ENCODE measurements at regions not wholly inside any gene's neighbourhood (a gene's known extent, or its start where the extent isn't known, plus 50 kb on each side); places are given as distances from the start of the nearest gene placed in this dataset.

DNA sequence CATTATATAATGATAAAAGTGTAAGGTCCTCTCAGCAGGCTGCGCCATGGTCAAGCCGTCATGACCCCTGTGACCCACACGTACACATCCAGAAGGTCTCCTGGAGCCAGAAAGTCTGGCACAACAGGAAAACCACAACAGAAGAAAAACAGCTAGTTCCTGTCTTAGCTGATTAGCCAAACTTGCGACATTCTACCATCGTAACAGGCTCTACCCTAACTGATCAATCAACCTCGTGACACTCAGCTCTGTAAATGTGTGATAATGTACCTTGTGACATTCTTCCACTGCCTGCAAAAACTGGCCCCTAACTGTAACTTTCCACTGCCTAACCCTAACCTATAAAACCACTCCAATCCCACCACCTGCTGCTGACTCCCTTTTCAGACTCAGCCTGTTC is 316.4 kb upstream of the TUSC1 start:
- Histone ChIP-seq H3K36me3 (ENCODE audit: control insufficient read depth in 2 of 2, extremely low read depth in 1 of 2, insufficient read depth in 1 of 2, low read length in 1 of 2) (no peaks in the 10 kb centered on the region), H3K9me3 (no peaks in the 10 kb centered on the region), H3K27me3 (replicated peaks in 1 of 2; ENCODE audit: control insufficient read depth in 2 of 2, extremely low read depth in 1 of 2, insufficient read depth in 2 of 2, low read length in 1 of 2) (no peaks in the 10 kb centered on the region), H3K27ac (ENCODE audit: low read length) (no peak overlapping the region), H3K4me3 (ENCODE audit: control insufficient read depth in 1 of 2, extremely low read depth in 1 of 2, low read length in 1 of 2) (no peak overlapping the region), H3K4me1 (ENCODE audit: control insufficient read depth in 1 of 2, extremely low read depth in 1 of 2, insufficient read depth in 2 of 2, low read length in 2 of 2) (no peaks in the 10 kb centered on the region)
- Mint-ChIP-seq H3K36me3 (no peaks in the 10 kb centered on the region), H3K4me3 (no peak overlapping the region), H3K27me3 (no peaks in the 10 kb centered on the region), H3K27ac (no peak overlapping the region), H3K4me1 (no peaks in the 10 kb centered on the region), H3K9me3 (peaks cover 32 to 38% (median 33%) of the 10 kb centered on the region in 3 donors)
- no peak for ATAC-seq (replicated peaks in 1 of 4)
- POLR2A ChIA-PET = no interaction called here
- CTCF ChIA-PET = no interaction called here
- WGBS (ENCODE audit: insufficient coverage) = 55% methylated on average over 3 of the region's 6 CpGs
- DNase-seq = no peak

DNA sequence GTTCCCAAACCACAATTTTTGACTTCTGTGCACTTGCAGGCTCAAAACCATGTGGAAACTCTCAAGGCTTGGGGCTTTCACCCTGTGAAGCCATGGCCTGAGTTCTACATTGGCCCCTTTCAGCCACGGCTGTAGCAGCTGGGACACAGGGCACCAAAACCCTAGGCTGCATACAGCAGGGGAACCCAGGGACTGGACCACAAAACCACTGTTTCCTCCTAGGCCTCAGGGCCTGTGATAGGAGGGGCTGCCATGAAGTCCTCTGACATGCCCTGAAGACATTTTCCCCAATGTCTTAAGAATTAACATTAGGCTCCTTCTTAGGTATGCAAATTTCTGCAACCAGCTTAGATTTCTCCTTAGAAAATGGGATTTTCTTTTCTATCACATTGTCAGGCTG is 312.1 kb upstream of the TUSC1 start:
- Histone ChIP-seq H3K4me3 (ENCODE audit: control insufficient read depth in 1 of 2, extremely low read depth in 1 of 2, low read length in 1 of 2) (no peak overlapping the region), H3K27me3 (replicated peaks in 1 of 2; ENCODE audit: control insufficient read depth in 2 of 2, extremely low read depth in 1 of 2, insufficient read depth in 2 of 2, low read length in 1 of 2) (no peaks in the 10 kb centered on the region), H3K4me1 (ENCODE audit: control insufficient read depth in 1 of 2, extremely low read depth in 1 of 2, insufficient read depth in 2 of 2, low read length in 2 of 2) (no peaks in the 10 kb centered on the region), H3K9me3 (no peaks in the 10 kb centered on the region), H3K27ac (ENCODE audit: low read length) (no peak overlapping the region), H3K36me3 (ENCODE audit: control insufficient read depth in 2 of 2, extremely low read depth in 1 of 2, insufficient read depth in 1 of 2, low read length in 1 of 2) (no peaks in the 10 kb centered on the region)
- DNase-seq = no peak
- Mint-ChIP-seq H3K27me3 (no peaks in the 10 kb centered on the region), H3K27ac (no peak overlapping the region), H3K4me1 (no peaks in the 10 kb centered on the region), H3K4me3 (no peak overlapping the region), H3K36me3 (no peaks in the 10 kb centered on the region), H3K9me3 (peaks cover 32 to 55% (median 38%) of the 10 kb centered on the region in 3 donors)
- no peak for ATAC-seq (replicated peaks in 1 of 4)
- POLR2A ChIA-PET = no interaction called here
- CTCF ChIA-PET = no interaction called here
- 43% methylated on average over 1 of the region's 1 CpG for WGBS (ENCODE audit: insufficient coverage)

DNA sequence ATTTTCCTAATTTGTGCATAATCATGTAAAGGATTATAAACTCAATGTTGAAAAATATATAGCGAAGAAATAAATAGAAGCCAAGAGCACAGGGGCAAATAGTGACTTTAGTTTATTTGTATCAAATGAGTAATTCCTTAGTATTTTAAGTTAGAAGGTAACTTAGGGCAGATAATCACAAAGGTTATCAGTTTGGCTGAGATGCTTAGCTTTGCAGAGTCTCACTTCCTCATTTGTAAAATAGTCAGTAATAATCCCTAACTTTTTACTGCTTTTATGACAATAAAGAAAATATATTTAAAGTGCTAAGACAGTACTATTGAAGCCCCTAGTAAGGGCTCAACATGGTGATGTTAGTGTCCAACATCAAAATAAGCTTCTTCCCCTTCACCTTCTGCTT is 297.4 kb upstream of the TUSC1 start:
- H3K4me3 ChIP-seq (ENCODE audit: control insufficient read depth in 1 of 2, extremely low read depth in 1 of 2, low read length in 1 of 2) = no peak overlapping the region
- Mint-ChIP-seq H3K9me3 (peaks cover 4 to 15% (median 6%) of the 10 kb centered on the region in 3 donors), H3K27ac (no peak overlapping the region), H3K4me1 (no peaks in the 10 kb centered on the region), H3K27me3 (no peaks in the 10 kb centered on the region), H3K36me3 (no peaks in the 10 kb centered on the region), H3K4me3 (no peak overlapping the region)
- no peak overlapping the region for H3K27ac ChIP-seq (ENCODE audit: low read length)
- ATAC-seq (replicated peaks in 1 of 4) = no peak
- ChIA-PET POLR2A (no interaction called here), CTCF (no interaction called here)
- DNase-seq = no peak
- H3K36me3 ChIP-seq (ENCODE audit: control insufficient read depth in 2 of 2, extremely low read depth in 1 of 2, insufficient read depth in 1 of 2, low read length in 1 of 2) = no peaks in the 10 kb centered on the region
- 83% methylated on average over 1 of the region's 1 CpG for WGBS (ENCODE audit: insufficient coverage)
- no peaks in the 10 kb centered on the region for H3K9me3 ChIP-seq
- H3K4me1 ChIP-seq (ENCODE audit: control insufficient read depth in 1 of 2, extremely low read depth in 1 of 2, insufficient read depth in 2 of 2, low read length in 2 of 2) = no peaks in the 10 kb centered on the region
- H3K27me3 ChIP-seq (replicated peaks in 1 of 2; ENCODE audit: control insufficient read depth in 2 of 2, extremely low read depth in 1 of 2, insufficient read depth in 2 of 2, low read length in 1 of 2) = no peaks in the 10 kb centered on the region

DNA sequence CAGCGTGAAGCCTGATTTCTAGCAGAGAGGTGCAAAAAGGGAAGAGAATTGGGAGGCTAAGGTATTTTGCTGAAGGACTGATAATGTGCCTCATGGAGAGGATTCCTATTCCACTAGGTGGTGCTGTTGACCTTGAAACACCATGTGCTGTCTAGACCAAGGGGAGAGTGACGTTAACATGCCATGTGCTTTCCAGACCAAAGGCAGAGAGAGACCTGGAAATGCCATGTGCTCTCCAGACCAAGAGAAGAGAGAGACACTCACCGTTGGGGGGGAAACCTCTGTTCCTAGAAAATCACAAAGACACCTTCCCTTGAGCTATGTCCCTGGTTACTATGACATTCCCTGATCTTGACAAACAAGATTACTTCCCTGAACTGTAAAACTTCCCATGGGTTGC is 286.0 kb upstream of the TUSC1 start:
- ATAC-seq (replicated peaks in 1 of 4) = no peak
- DNase-seq = no peak
- Mint-ChIP-seq H3K27me3 (no peaks in the 10 kb centered on the region), H3K4me1 (no peaks in the 10 kb centered on the region), H3K27ac (no peak overlapping the region), H3K9me3 (peaks cover 13 to 32% (median 19%) of the 10 kb centered on the region in 3 donors), H3K36me3 (no peaks in the 10 kb centered on the region), H3K4me3 (no peak overlapping the region)
- Histone ChIP-seq H3K4me3 (ENCODE audit: control insufficient read depth in 1 of 2, extremely low read depth in 1 of 2, low read length in 1 of 2) (no peak overlapping the region), H3K4me1 (ENCODE audit: control insufficient read depth in 1 of 2, extremely low read depth in 1 of 2, insufficient read depth in 2 of 2, low read length in 2 of 2) (no peaks in the 10 kb centered on the region), H3K36me3 (ENCODE audit: control insufficient read depth in 2 of 2, extremely low read depth in 1 of 2, insufficient read depth in 1 of 2, low read length in 1 of 2) (no peaks in the 10 kb centered on the region), H3K9me3 (no peaks in the 10 kb centered on the region), H3K27ac (ENCODE audit: low read length) (no peak overlapping the region), H3K27me3 (replicated peaks in 1 of 2; ENCODE audit: control insufficient read depth in 2 of 2, extremely low read depth in 1 of 2, insufficient read depth in 2 of 2, low read length in 1 of 2) (no peaks in the 10 kb centered on the region)
- WGBS (ENCODE audit: insufficient coverage) = 29% methylated on average over 1 of the region's 3 CpGs
- POLR2A ChIA-PET = no interaction called here
- CTCF ChIA-PET = no interaction called here

- 17% methylated on average over 1 of the region's 3 CpGs for WGBS (ENCODE audit: insufficient coverage)
- DNase-seq (no peak), ATAC-seq (replicated peaks in 1 of 4) (no peak)
- peaks cover 9 to 33% (median 22%) of the 10 kb centered on the region in 3 donors for H3K9me3 Mint-ChIP-seq
- CTCF ChIA-PET = interaction anchor here in 1 of 2 donors (1.0 kb wide), 1 partner anchor 9 kb away, joined by 3 read pairs; no protein-coding TSS in a partner anchor
- H3K36me3 ChIP-seq (ENCODE audit: control insufficient read depth in 2 of 2, extremely low read depth in 1 of 2, insufficient read depth in 1 of 2, low read length in 1 of 2) = no peaks in the 10 kb centered on the region
- POLR2A ChIA-PET = no interaction called here
- no peak overlapping the region for H3K27ac ChIP-seq (ENCODE audit: low read length)
- H3K4me3 Mint-ChIP-seq = no peak overlapping the region
- no peaks in the 10 kb centered on the region for H3K9me3 ChIP-seq
- no peaks in the 10 kb centered on the region for H3K36me3 Mint-ChIP-seq
- no peaks in the 10 kb centered on the region for H3K27me3 ChIP-seq (replicated peaks in 1 of 2; ENCODE audit: control insufficient read depth in 2 of 2, extremely low read depth in 1 of 2, insufficient read depth in 2 of 2, low read length in 1 of 2)
- H3K4me1 ChIP-seq (ENCODE audit: control insufficient read depth in 1 of 2, extremely low read depth in 1 of 2, insufficient read depth in 2 of 2, low read length in 2 of 2) = no peaks in the 10 kb centered on the region
- no peak overlapping the region for H3K4me3 ChIP-seq (ENCODE audit: control insufficient read depth in 1 of 2, extremely low read depth in 1 of 2, low read length in 1 of 2)
- H3K27me3 Mint-ChIP-seq = no peaks in the 10 kb centered on the region
- H3K27ac Mint-ChIP-seq = no peak overlapping the region
- H3K4me1 Mint-ChIP-seq = no peaks in the 10 kb centered on the region
Measured at GRCh38 chr9:25960178-25960577, 281.9 kb upstream of the TUSC1 start.

- Mint-ChIP-seq H3K36me3 (no peaks in the 10 kb centered on the region), H3K27ac (no peak overlapping the region), H3K9me3 (peaks cover 0 to 29% (median 18%) of the 10 kb centered on the region in 3 donors), H3K27me3 (no peaks in the 10 kb centered on the region), H3K4me1 (no peaks in the 10 kb centered on the region), H3K4me3 (no peak overlapping the region)
- CTCF ChIA-PET = no interaction called here
- no peaks in the 10 kb centered on the region for H3K9me3 ChIP-seq
- H3K27me3 ChIP-seq (replicated peaks in 1 of 2; ENCODE audit: control insufficient read depth in 2 of 2, extremely low read depth in 1 of 2, insufficient read depth in 2 of 2, low read length in 1 of 2) = no peaks in the 10 kb centered on the region
- no peaks in the 10 kb centered on the region for H3K36me3 ChIP-seq (ENCODE audit: control insufficient read depth in 2 of 2, extremely low read depth in 1 of 2, insufficient read depth in 1 of 2, low read length in 1 of 2)
- H3K27ac ChIP-seq (ENCODE audit: low read length) = no peak overlapping the region
- no peak for ATAC-seq (replicated peaks in 1 of 4)
- H3K4me3 ChIP-seq (ENCODE audit: control insufficient read depth in 1 of 2, extremely low read depth in 1 of 2, low read length in 1 of 2) = no peak overlapping the region
- POLR2A ChIA-PET = no interaction called here
- no peak for DNase-seq
- no peaks in the 10 kb centered on the region for H3K4me1 ChIP-seq (ENCODE audit: control insufficient read depth in 1 of 2, extremely low read depth in 1 of 2, insufficient read depth in 2 of 2, low read length in 2 of 2)
Measured at GRCh38 chr9:25954209-25954608, 276.0 kb upstream of the TUSC1 start.

DNA sequence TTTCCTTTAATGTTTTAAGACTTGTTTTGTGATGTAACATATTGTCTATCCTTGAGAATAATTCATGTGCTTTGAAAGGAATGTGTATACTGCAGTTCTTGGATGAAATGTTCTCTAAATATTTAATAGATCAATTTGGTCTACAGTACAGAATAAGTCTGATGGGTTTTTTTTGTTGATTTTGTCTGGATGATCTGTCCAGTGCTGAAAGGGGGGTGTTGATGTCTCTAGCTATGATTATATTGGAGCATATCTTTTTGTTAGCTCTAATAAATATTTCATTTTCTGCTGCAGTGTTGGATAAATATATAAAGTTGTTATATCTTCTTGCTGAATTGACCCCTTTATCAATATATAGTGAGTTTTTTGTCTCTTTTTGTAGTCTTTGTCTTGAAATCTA is 269.9 kb upstream of the TUSC1 start:
- Histone ChIP-seq H3K27ac (ENCODE audit: low read length) (no peak overlapping the region), H3K27me3 (replicated peaks in 1 of 2; ENCODE audit: control insufficient read depth in 2 of 2, extremely low read depth in 1 of 2, insufficient read depth in 2 of 2, low read length in 1 of 2) (no peaks in the 10 kb centered on the region), H3K4me3 (ENCODE audit: control insufficient read depth in 1 of 2, extremely low read depth in 1 of 2, low read length in 1 of 2) (no peak overlapping the region), H3K4me1 (ENCODE audit: control insufficient read depth in 1 of 2, extremely low read depth in 1 of 2, insufficient read depth in 2 of 2, low read length in 2 of 2) (no peaks in the 10 kb centered on the region), H3K36me3 (ENCODE audit: control insufficient read depth in 2 of 2, extremely low read depth in 1 of 2, insufficient read depth in 1 of 2, low read length in 1 of 2) (no peaks in the 10 kb centered on the region), H3K9me3 (no peaks in the 10 kb centered on the region)
- ChIA-PET CTCF (no interaction called here), POLR2A (no interaction called here)
- no peak for DNase-seq
- ATAC-seq (replicated peaks in 1 of 4) = no peak
- Mint-ChIP-seq H3K27me3 (no peaks in the 10 kb centered on the region), H3K4me3 (no peak overlapping the region), H3K27ac (no peak overlapping the region), H3K9me3 (peaks cover 21 to 45% (median 33%) of the 10 kb centered on the region in 3 donors), H3K36me3 (no peaks in the 10 kb centered on the region), H3K4me1 (no peaks in the 10 kb centered on the region)
